Vagina (tissue), 2 donors: ENCODE measurements at regions not wholly inside any gene's neighbourhood (a gene's known extent, or its start where the extent isn't known, plus 50 kb on each side); places are given as distances from the start of the nearest gene placed in this dataset.

ENCODE experiments used
- DNase-seq, 2 donors: peaks; one replicate each; pipeline ENCODE4 v3.0.0-alpha.2; 2017; ENCODE audit errors: extremely low spot score in 2 of 2
- H3K27ac ChIP-seq: fragments of 200-600 bp; sonication (generic); one replicate; pipeline ENCODE4 v1.5.1; 2019
- H3K27me3 ChIP-seq: fragments of 200-600 bp; sonication (generic); one replicate; pipeline ENCODE4 v1.5.1; 2019
- H3K36me3 ChIP-seq, 2 donors: fragments of 200-600 bp; sonication (generic); one replicate each; pipeline ENCODE4 v1.5.1; 2017 to 2019
- H3K4me1 ChIP-seq: fragments of 200-600 bp; sonication (generic); one replicate; pipeline ENCODE4 v1.5.1; 2019
- H3K4me3 ChIP-seq, 2 donors: fragments of 200-600 bp; sonication (generic); 1 replicate in 1 of 2; 2 replicates in 1 of 2; pipeline ENCODE4 v1.5.1; 2016 to 2019
- H3K9me3 ChIP-seq: fragments of 200-600 bp; sonication (generic); one replicate; pipeline ENCODE4 v1.5.1; 2019
- POLR2A ChIP-seq, 2 donors: fragments of 450-650 bp; IDR thresholded peaks; one replicate each; pipeline ENCODE4 v1.6.1; 2017; ENCODE audit warnings: antibody characterized with exemption in 2 of 2, mild to moderate bottlenecking in 2 of 2, moderate library complexity in 2 of 2
- POLR2AphosphoS5 ChIP-seq, 2 donors: sonication (generic); formaldehyde crosslinking; IDR thresholded peaks; one replicate each; pipeline ENCODE4 v1.9.0; 2017; ENCODE audit warnings: antibody characterized with exemption in 2 of 2, mild to moderate bottlenecking in 2 of 2, low read depth in 1 of 2; ENCODE audit not compliant: insufficient read depth in 1 of 2
- intact Hi-C: fragments of 100-400 bp; cut with DNase I; formaldehyde crosslinking; loops from one replicate; pipeline ENCODE4 v1.15.1; 2023
- TF ChIP-seq, protein P1 (sequence below), 3 experiments: fragments of 450-650 bp in 2 of 3; fragments of 200-600 bp in 1 of 3; sonication (generic) in 1 of 3; IDR thresholded peaks; one replicate each; pipeline ENCODE4 v1.5.1; 2017 to 2019; ENCODE audit warnings: antibody characterized with exemption in 3 of 3, mild to moderate bottlenecking in 2 of 3, moderate library complexity in 2 of 3

- intact Hi-C loops, result no loop called here
- no peaks in the 10 kb centered on the region for H3K27me3 ChIP-seq
Observed at GRCh38 chr1:14182856-14183255, 415.6 kb upstream of the KAZN start.

GRCh38 chr1:14183329-14183728, 415.2 kb upstream of the KAZN start:
- DNase-seq, result no peak
- intact Hi-C loops, result no loop called here
- TF ChIP-seq POLR2A (IDR thresholded peaks at IDR 0.05), result no peak
- TF ChIP-seq POLR2AphosphoS5 (IDR thresholded peaks at IDR 0.05; ENCODE audit: insufficient read depth in 1 of 2, low read depth in 1 of 2), result no peak
- TF ChIP-seq, protein P1, sequence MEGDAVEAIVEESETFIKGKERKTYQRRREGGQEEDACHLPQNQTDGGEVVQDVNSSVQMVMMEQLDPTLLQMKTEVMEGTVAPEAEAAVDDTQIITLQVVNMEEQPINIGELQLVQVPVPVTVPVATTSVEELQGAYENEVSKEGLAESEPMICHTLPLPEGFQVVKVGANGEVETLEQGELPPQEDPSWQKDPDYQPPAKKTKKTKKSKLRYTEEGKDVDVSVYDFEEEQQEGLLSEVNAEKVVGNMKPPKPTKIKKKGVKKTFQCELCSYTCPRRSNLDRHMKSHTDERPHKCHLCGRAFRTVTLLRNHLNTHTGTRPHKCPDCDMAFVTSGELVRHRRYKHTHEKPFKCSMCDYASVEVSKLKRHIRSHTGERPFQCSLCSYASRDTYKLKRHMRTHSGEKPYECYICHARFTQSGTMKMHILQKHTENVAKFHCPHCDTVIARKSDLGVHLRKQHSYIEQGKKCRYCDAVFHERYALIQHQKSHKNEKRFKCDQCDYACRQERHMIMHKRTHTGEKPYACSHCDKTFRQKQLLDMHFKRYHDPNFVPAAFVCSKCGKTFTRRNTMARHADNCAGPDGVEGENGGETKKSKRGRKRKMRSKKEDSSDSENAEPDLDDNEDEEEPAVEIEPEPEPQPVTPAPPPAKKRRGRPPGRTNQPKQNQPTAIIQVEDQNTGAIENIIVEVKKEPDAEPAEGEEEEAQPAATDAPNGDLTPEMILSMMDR (IDR thresholded peaks at IDR 0.05), result no peak
- Histone ChIP-seq H3K27ac (no peak overlapping the region), H3K36me3 (no peaks in the 10 kb centered on the region), H3K27me3 (no peaks in the 10 kb centered on the region), H3K9me3 (no peaks in the 10 kb centered on the region), H3K4me1 (no peaks in the 10 kb centered on the region), H3K4me3 (no peak overlapping the region)

More at GRCh38 chr1:14182856-14183255, 415.6 kb upstream of the KAZN start:
- Histone ChIP-seq H3K4me3 (no peak overlapping the region), H3K4me1 (no peaks in the 10 kb centered on the region), H3K9me3 (no peaks in the 10 kb centered on the region), H3K27ac (no peak overlapping the region), H3K36me3 (no peaks in the 10 kb centered on the region)
- DNase-seq, result no peak
- TF ChIP-seq POLR2AphosphoS5 (IDR thresholded peaks at IDR 0.05; ENCODE audit: insufficient read depth in 1 of 2, low read depth in 1 of 2) (no peak), POLR2A (IDR thresholded peaks at IDR 0.05) (no peak)
- TF ChIP-seq, protein P1 (IDR thresholded peaks at IDR 0.05), result no peak

- no peaks in the 10 kb centered on the region for H3K36me3 ChIP-seq
- intact Hi-C loops, result no loop called here
- TF ChIP-seq, protein P1 (IDR thresholded peaks at IDR 0.05), result no peak
- TF ChIP-seq POLR2A (IDR thresholded peaks at IDR 0.05), result no peak
- no peak for TF ChIP-seq POLR2AphosphoS5 (IDR thresholded peaks at IDR 0.05; ENCODE audit: insufficient read depth in 1 of 2, low read depth in 1 of 2)
Observed at GRCh38 chr1:14184454-14184853, 414.0 kb upstream of the KAZN start.

DNA sequence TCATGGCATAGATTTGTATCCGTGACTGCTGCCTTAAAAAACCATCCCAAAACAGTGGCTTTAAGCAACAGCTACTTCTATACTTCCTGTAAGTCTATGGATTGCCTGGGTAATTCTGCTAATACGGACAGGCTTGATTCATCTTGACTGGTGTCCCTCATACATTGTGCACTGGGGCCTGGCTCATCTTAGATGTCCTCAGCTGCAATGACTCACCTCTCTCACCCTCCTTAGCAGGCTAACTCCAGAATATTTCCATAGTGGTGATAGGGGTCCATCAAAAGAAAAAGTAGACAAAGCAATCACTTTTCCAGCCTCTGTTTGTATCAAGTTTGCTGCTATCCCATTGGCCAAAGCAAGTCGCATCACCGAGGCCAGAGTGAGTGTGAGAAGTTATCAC, 409.1 kb upstream of the KAZN start:
- H3K36me3 ChIP-seq, result no peaks in the 10 kb centered on the region

More at GRCh38 chr1:14184454-14184853, 414.0 kb upstream of the KAZN start:
- Histone ChIP-seq H3K9me3 (no peaks in the 10 kb centered on the region), H3K27ac (no peak overlapping the region), H3K4me1 (no peaks in the 10 kb centered on the region), H3K4me3 (no peak overlapping the region), H3K27me3 (no peaks in the 10 kb centered on the region)
- DNase-seq, result no peak

DNA sequence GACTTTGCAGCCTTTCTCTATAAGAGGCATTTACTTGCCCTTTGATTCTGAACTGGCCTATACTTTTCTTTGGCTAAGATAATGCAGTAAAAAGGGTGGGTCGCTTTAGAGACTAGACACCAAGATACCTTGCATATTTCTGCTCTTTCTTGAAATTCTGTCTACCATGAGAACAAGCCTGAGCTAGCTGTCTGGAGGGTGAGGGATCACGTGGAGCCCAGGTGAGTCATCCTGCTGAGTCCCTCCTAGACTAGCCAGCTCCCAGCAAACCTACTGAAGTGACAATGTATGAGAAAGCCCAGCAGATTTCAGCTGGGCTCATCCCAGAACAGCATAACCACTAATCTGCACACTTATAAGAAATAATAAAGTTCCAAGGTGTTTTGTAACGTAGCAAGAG, 408.0 kb upstream of the KAZN start:
- H3K27me3 ChIP-seq, result no peaks in the 10 kb centered on the region
- no peaks in the 10 kb centered on the region for H3K9me3 ChIP-seq
- intact Hi-C loops, result no loop called here
- no peak for TF ChIP-seq POLR2A (IDR thresholded peaks at IDR 0.05)
- TF ChIP-seq, protein P1 (IDR thresholded peaks at IDR 0.05), result no peak
- peak in 1 of 2 donors; percentile 23 for TF ChIP-seq POLR2AphosphoS5 (IDR thresholded peaks at IDR 0.05; ENCODE audit: insufficient read depth in 1 of 2, low read depth in 1 of 2)
- H3K4me3 ChIP-seq, result no peak overlapping the region
- H3K27ac ChIP-seq, result no peak overlapping the region
- H3K36me3 ChIP-seq, result no peaks in the 10 kb centered on the region
- no peak for DNase-seq
- H3K4me1 ChIP-seq, result no peaks in the 10 kb centered on the region

More for the DNA sequence above, 409.1 kb upstream of the KAZN start:
- Histone ChIP-seq H3K4me3 (no peak overlapping the region), H3K9me3 (no peaks in the 10 kb centered on the region), H3K27me3 (no peaks in the 10 kb centered on the region), H3K27ac (no peak overlapping the region), H3K4me1 (no peaks in the 10 kb centered on the region)
- TF ChIP-seq POLR2AphosphoS5 (IDR thresholded peaks at IDR 0.05; ENCODE audit: insufficient read depth in 1 of 2, low read depth in 1 of 2) (no peak), POLR2A (IDR thresholded peaks at IDR 0.05) (no peak)
- TF ChIP-seq, protein P1 (IDR thresholded peaks at IDR 0.05), result no peak
- DNase-seq, result no peak
- intact Hi-C loops, result no loop called here
